Loucy (cell line): ENCODE measurements at regions not wholly inside any gene's neighbourhood (a gene's known extent, or its start where the extent isn't known, plus 50 kb on each side); places are given as distances from the start of the nearest gene placed in this dataset.

Experiments used
- H2AFZ ChIP-seq: fragments of 200-600 bp; sonication (generic); 2 replicates; pipeline ENCODE4 v1.6.0; 2016; ENCODE audit warnings: antibody characterized with exemption, mild to moderate bottlenecking, low read length, moderate library complexity
- H3F3A ChIP-seq: fragments of 200-600 bp; 2 replicates; pipeline ENCODE4 v1.6.0; 2016; ENCODE audit warnings: antibody characterized with exemption, low read depth, mild to moderate bottlenecking
- H3K27me3 ChIP-seq: fragments of 200-600 bp; sonication (generic); 2 replicates; pipeline ENCODE4 v1.6.1; 2014; ENCODE audit warnings: low read length, mild to moderate bottlenecking; ENCODE audit not compliant: insufficient read depth, poor library complexity, severe bottlenecking
- H3K36me3 ChIP-seq: fragments of 200-600 bp; sonication (generic); 2 replicates; pipeline ENCODE4 v1.6.1; 2016; ENCODE audit warnings: low read length; ENCODE audit not compliant: insufficient read depth
- H3K4me1 ChIP-seq: fragments of 200-600 bp; sonication (generic); 2 replicates; pipeline ENCODE4 v1.5.1; 2014; ENCODE audit warnings: low read length, mild to moderate bottlenecking; ENCODE audit not compliant: insufficient read depth, poor library complexity, severe bottlenecking
- H3K4me2 ChIP-seq: fragments of 200-600 bp; sonication (generic); 2 replicates; pipeline ENCODE4 v1.6.0; 2014; ENCODE audit warnings: antibody characterized with exemption, low read length, low read depth, mild to moderate bottlenecking; ENCODE audit not compliant: poor library complexity, severe bottlenecking
- H3K4me3 ChIP-seq: fragments of 200-600 bp; sonication (generic); 2 replicates; pipeline ENCODE4 v1.5.1; 2014; ENCODE audit warnings: low read length, mild to moderate bottlenecking, mixed read lengths; ENCODE audit not compliant: poor library complexity, severe bottlenecking
- H3K79me2 ChIP-seq: fragments of 200-600 bp; sonication (generic); 2 replicates; pipeline ENCODE4 v1.6.1; 2014; ENCODE audit warnings: low read length; ENCODE audit not compliant: insufficient read depth
- H3K9ac ChIP-seq: fragments of 200-600 bp; sonication (generic); 2 replicates; pipeline ENCODE4 v1.6.0; 2014; ENCODE audit warnings: mild to moderate bottlenecking, low read depth, low read length, moderate library complexity; ENCODE audit not compliant: poor library complexity, severe bottlenecking
- H3K9me2 ChIP-seq: fragments of 200-600 bp; sonication (generic); replicated peaks from 2 replicates; pipeline ENCODE4 v1.6.1; 2016; ENCODE audit warnings: low read depth, low read length, mixed read lengths
- H3K9me3 ChIP-seq: fragments of 200-600 bp; sonication (generic); 2 replicates; pipeline ENCODE4 v1.6.1; 2014; ENCODE audit warnings: mild to moderate bottlenecking, antibody characterized with exemption, low read length, low read depth; ENCODE audit not compliant: insufficient read depth
- H4K20me1 ChIP-seq: fragments of 200-600 bp; sonication (generic); 2 replicates; pipeline ENCODE4 v1.6.0; 2014; ENCODE audit warnings: antibody characterized with exemption, low read length, mild to moderate bottlenecking; ENCODE audit not compliant: insufficient read depth, poor library complexity, severe bottlenecking
- EZH2phosphoT487 ChIP-seq: fragments of 200-600 bp; IDR thresholded peaks from 2 replicates; pipeline ENCODE4 v1.6.1; 2018; ENCODE audit warnings: antibody characterized with exemption, mild to moderate bottlenecking, moderate library complexity, borderline replicate concordance
- TF ChIP-seq, protein P1 (sequence below): fragments of 200-600 bp; sonication (generic); conservative IDR thresholded peaks from 2 replicates; pipeline ENCODE4 v1.5.1; 2014; ENCODE audit warnings: mild to moderate bottlenecking, antibody characterized with exemption, low read length

DNA sequence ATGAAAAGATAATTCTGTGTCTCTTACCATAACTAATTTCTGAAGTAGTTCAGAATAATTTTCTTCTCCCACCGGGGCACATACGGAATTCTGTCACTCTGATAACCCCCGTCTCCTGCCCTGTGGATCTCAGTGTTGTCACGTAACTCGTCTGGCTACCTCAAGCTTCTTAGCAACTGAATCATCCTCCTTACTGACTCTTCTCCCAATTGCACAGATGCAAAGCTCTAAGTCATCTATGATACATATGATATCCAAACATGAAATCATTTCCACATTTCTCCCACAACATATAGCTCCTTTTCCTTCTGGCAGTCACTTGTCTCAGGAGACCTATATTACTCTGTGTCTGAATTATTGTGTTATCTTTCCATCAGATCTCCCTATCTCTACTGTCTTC is 1043.1 kb upstream of the TENM3 start:
- Histone ChIP-seq H3K79me2 (no peaks in the 10 kb centered on the region), H4K20me1 (no peaks in the 10 kb centered on the region), H3K4me2 (no peak overlapping the region), H3K27me3 (no peaks in the 10 kb centered on the region), H3K9me3 (no peaks in the 10 kb centered on the region), H3K4me3 (no peak overlapping the region), H3K4me1 (no peaks in the 10 kb centered on the region), H3K36me3 (no peaks in the 10 kb centered on the region), H3K9ac (no peak overlapping the region), H3F3A (no peaks in the 10 kb centered on the region), H2AFZ (no peak overlapping the region), H3K9me2 (no peaks in the 10 kb centered on the region)
- no peak for TF ChIP-seq EZH2phosphoT487
- TF ChIP-seq, protein P1, sequence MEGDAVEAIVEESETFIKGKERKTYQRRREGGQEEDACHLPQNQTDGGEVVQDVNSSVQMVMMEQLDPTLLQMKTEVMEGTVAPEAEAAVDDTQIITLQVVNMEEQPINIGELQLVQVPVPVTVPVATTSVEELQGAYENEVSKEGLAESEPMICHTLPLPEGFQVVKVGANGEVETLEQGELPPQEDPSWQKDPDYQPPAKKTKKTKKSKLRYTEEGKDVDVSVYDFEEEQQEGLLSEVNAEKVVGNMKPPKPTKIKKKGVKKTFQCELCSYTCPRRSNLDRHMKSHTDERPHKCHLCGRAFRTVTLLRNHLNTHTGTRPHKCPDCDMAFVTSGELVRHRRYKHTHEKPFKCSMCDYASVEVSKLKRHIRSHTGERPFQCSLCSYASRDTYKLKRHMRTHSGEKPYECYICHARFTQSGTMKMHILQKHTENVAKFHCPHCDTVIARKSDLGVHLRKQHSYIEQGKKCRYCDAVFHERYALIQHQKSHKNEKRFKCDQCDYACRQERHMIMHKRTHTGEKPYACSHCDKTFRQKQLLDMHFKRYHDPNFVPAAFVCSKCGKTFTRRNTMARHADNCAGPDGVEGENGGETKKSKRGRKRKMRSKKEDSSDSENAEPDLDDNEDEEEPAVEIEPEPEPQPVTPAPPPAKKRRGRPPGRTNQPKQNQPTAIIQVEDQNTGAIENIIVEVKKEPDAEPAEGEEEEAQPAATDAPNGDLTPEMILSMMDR, result no peak

DNA sequence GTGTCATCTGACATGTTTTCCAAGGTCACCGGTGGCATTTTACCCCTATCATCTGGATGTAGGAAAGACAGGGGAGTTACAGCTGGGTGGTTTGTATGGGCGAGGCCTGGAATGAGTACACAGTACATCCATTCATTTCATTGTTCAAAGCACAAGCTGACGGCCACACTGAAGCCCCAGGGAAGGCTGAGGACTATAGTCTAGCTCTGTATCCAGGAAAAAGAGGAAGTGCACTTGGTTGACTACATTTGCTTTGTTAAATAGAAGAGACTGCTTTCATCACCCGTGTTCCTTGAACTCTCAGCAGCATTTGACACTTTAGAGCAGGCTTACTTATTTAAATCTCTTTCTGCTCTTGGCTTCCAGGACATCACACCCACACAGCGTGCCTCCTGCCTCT is 1041.0 kb upstream of the TENM3 start:
- H3K4me2 ChIP-seq, result no peak overlapping the region
- H3K9ac ChIP-seq, result no peak overlapping the region

DNA sequence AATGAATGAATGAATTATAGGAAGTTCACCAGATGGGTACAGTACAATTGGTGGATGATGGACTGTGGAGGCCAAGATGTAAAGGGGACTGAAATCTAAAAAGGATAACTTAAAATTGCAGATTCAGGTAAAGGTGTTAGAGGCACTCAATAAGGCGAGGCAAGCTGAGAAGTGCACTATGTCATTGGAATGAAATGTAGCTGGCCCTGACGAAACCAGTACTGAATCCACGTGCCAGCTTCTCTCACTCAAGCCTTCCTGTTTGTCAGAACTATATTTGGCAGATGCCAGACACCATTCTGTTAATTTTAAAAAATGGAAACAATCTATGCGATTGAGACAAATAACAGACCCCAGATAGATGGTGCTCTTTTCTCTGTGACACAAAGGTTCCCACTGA is 1039.1 kb upstream of the TENM3 start:
- TF ChIP-seq, protein P1, result no peak
- no peak for TF ChIP-seq EZH2phosphoT487
- H3K9me3 ChIP-seq, result no peaks in the 10 kb centered on the region

More for the DNA sequence above, 1041.0 kb upstream of the TENM3 start:
- Histone ChIP-seq H3K27me3 (no peaks in the 10 kb centered on the region), H3K4me3 (no peak overlapping the region), H2AFZ (no peak overlapping the region), H3K9me2 (no peaks in the 10 kb centered on the region), H3F3A (no peaks in the 10 kb centered on the region), H3K79me2 (no peaks in the 10 kb centered on the region), H3K9me3 (no peaks in the 10 kb centered on the region), H3K4me1 (no peaks in the 10 kb centered on the region), H4K20me1 (no peaks in the 10 kb centered on the region), H3K36me3 (no peaks in the 10 kb centered on the region)
- TF ChIP-seq EZH2phosphoT487, result no peak
- TF ChIP-seq, protein P1, result no peak

More for the DNA sequence above, 1039.1 kb upstream of the TENM3 start:
- no peaks in the 10 kb centered on the region for H3K4me1 ChIP-seq
- H3K4me3 ChIP-seq, result no peak overlapping the region
- H3K9me2 ChIP-seq, result no peaks in the 10 kb centered on the region
- no peaks in the 10 kb centered on the region for H3K79me2 ChIP-seq
- no peak overlapping the region for H3K4me2 ChIP-seq
- H3F3A ChIP-seq, result no peaks in the 10 kb centered on the region
- no peak overlapping the region for H3K9ac ChIP-seq
- no peaks in the 10 kb centered on the region for H3K36me3 ChIP-seq
- no peaks in the 10 kb centered on the region for H4K20me1 ChIP-seq
- H3K27me3 ChIP-seq, result no peaks in the 10 kb centered on the region
- H2AFZ ChIP-seq, result no peak overlapping the region
